Hepatocyte (in vitro differentiated cells): ENCODE measurements at regions not wholly inside any gene's neighbourhood (a gene's known extent, or its start where the extent isn't known, plus 50 kb on each side); places are given as distances from the start of the nearest gene placed in this dataset.

ENCODE experiments used
- DNase-seq: peaks from one replicate; pipeline ENCODE4 v3.0.0-alpha.2; 2016; ENCODE audit warnings: low spot score
- H2AFZ ChIP-seq: fragments of 200-600 bp; sonication (generic); 2 replicates; pipeline ENCODE4 v1.6.0; 2016; ENCODE audit warnings: antibody characterized with exemption, mild to moderate bottlenecking
- H3K27ac ChIP-seq: fragments of 200-600 bp; sonication (generic); 2 replicates; pipeline ENCODE4 v1.5.1; 2016; ENCODE audit warnings: mild to moderate bottlenecking
- H3K27me3 ChIP-seq: fragments of 200-600 bp; sonication (generic); 2 replicates; pipeline ENCODE4 v1.6.1; 2016
- H3K36me3 ChIP-seq: fragments of 200-600 bp; sonication (generic); replicated peaks from 2 replicates; pipeline ENCODE4 v1.5.1; 2016; ENCODE audit warnings: low read depth; ENCODE audit not compliant: insufficient read depth
- H3K4me1 ChIP-seq: fragments of 200-600 bp; sonication (generic); 2 replicates; pipeline ENCODE4 v1.5.1; 2016; ENCODE audit warnings: mild to moderate bottlenecking, moderate library complexity; ENCODE audit not compliant: insufficient read depth
- H3K4me2 ChIP-seq: fragments of 200-600 bp; sonication (generic); 2 replicates; pipeline ENCODE4 v1.6.0; 2016
- H3K4me3 ChIP-seq: fragments of 200-600 bp; sonication (generic); 2 replicates; pipeline ENCODE4 v1.5.1; 2016; ENCODE audit warnings: mild to moderate bottlenecking
- H3K79me2 ChIP-seq: fragments of 200-600 bp; sonication (generic); 2 replicates; pipeline ENCODE4 v1.6.0; 2017; ENCODE audit warnings: mild to moderate bottlenecking
- H3K9me2 ChIP-seq: fragments of 200-600 bp; sonication (generic); replicated peaks from 2 replicates; pipeline ENCODE4 v1.6.0; 2017; ENCODE audit warnings: mild to moderate bottlenecking; ENCODE audit not compliant: insufficient read depth
- H3K9me3 ChIP-seq: fragments of 200-600 bp; sonication (generic); 2 replicates; pipeline ENCODE4 v1.5.1; 2016; ENCODE audit warnings: low read depth, mild to moderate bottlenecking
- H4K20me1 ChIP-seq: fragments of 200-600 bp; sonication (generic); 2 replicates; pipeline ENCODE4 v1.6.0; 2016; ENCODE audit warnings: mild to moderate bottlenecking; ENCODE audit not compliant: insufficient read depth, poor library complexity, severe bottlenecking
- CTCF ChIP-seq: fragments of 200-600 bp; sonication (generic); IDR thresholded peaks from 2 replicates; pipeline ENCODE4 v1.5.1; 2016; ENCODE audit warnings: antibody characterized with exemption, mild to moderate bottlenecking; ENCODE audit not compliant: poor library complexity
- EZH2 ChIP-seq: fragments of 200-600 bp; sonication (generic); IDR thresholded peaks from 2 replicates; pipeline ENCODE4 v1.6.1; 2016; ENCODE audit warnings: antibody characterized with exemption, mild to moderate bottlenecking, borderline replicate concordance
- EZH2phosphoT487 ChIP-seq: fragments of 200-600 bp; sonication (generic); IDR thresholded peaks from one replicate; pipeline ENCODE4 v1.6.1; 2018; ENCODE audit warnings: antibody characterized with exemption, mild to moderate bottlenecking, low read depth, moderate library complexity; ENCODE audit not compliant: unreplicated experiment, severe bottlenecking
- WGBS: methylation state at CpG from one replicate; pipeline ENCODE4 v1.1.6; 2016; ENCODE audit warnings: low lambda C conversion rate; ENCODE audit errors: missing lambda C conversion rate; 5-methylcytosine and 5-hydroxymethylcytosine counted together

DNA sequence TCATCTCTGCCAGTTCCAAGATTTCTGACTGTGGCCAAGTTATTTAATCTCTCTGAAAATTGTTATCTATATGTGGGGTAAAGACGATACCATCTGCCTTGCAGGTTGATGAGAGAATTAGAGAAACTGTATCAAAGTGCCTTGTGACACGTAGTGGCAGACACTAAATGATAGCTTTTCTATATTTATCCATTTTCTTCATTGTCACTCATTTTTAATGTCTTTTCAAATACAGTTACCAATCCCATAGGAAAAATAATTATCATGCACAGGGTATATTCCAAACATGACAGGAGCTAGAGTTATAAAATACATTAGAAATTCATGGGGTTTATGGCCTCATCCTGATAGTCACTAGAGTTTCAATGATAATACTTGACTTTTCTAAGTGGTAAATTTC, 95.6 kb upstream of the NOL4 start:
- Histone ChIP-seq H3K9me2 (no peaks in the 10 kb centered on the region), H2AFZ (no peak overlapping the region), H3K27me3 (no peaks in the 10 kb centered on the region), H4K20me1 (no peaks in the 10 kb centered on the region), H3K4me2 (no peak overlapping the region), H3K79me2 (no peaks in the 10 kb centered on the region), H3K9me3 (no peaks in the 10 kb centered on the region), H3K36me3 (no peaks in the 10 kb centered on the region), H3K4me3 (no peak overlapping the region), H3K4me1 (no peaks in the 10 kb centered on the region), H3K27ac (no peak overlapping the region)
- no peak for DNase-seq
- whole genome bisulfite sequencing, result 92% methylated on average over 2 of the region's 2 CpGs
- TF ChIP-seq EZH2, result no peak
- no peak for TF ChIP-seq EZH2phosphoT487
- no peak for TF ChIP-seq CTCF

GRCh38 chr18:34321066-34321465, 96.4 kb upstream of the NOL4 start:
- no peak for DNase-seq
- no peak overlapping the region for H2AFZ ChIP-seq

DNA sequence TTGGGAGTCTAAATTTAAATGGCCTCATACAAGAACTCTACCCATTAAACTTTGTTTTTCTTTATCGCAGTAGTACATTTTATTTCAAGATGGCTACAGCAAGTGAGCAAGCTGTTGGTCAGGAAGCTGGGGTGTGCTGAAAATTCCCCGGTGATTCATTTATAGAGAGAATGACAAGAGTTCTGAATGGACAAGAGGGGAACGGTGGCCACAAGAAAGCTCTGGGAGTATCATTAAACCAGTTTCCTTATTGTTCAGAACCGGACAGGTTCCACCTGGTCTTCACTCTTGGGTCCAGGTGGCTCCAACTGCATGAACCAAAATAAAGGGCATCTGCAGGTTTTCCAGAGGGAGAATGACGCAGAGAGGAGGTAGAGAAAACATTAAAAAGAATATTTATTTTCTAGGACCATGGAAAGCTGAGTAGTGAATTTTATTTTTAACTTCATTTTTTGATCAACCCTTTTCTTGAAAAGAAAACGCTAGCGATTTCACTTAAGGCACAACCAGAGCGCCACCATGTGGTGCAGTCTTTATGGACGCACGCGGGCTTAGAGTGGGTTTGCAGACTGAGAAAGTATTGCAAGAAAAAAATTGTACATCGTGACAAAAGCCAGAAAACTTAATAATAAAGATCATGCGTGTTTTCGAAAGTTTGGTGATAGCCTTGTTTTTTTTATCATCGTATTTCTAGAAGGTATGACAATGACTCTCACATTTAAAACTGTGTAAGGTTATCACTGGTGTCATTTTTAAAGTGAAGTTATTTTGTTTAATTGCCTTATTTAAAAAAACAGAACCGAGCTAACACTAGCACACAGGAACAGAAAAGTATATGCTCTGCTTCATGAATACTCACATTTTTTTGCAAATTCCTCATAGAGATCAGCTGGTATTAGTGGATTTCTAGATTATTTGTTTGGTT, 97.9 kb upstream of the NOL4 start:
- peak; percentile 86 for DNase-seq
- WGBS, result 25% methylated on average over 16 of the region's 16 CpGs
- H3K27ac ChIP-seq, result no peak overlapping the region
- H3K27me3 ChIP-seq, result no peaks in the 10 kb centered on the region
- no peaks in the 10 kb centered on the region for H3K4me1 ChIP-seq
- H3K9me2 ChIP-seq, result no peaks in the 10 kb centered on the region
- no peaks in the 10 kb centered on the region for H3K79me2 ChIP-seq
- no peaks in the 10 kb centered on the region for H3K36me3 ChIP-seq
- no peak for TF ChIP-seq EZH2
- peak; percentile 93 for TF ChIP-seq CTCF
- no peaks in the 10 kb centered on the region for H3K9me3 ChIP-seq
- peak overlapping the region; percentile 53 for H3K4me2 ChIP-seq
- H4K20me1 ChIP-seq, result no peaks in the 10 kb centered on the region
- no peak overlapping the region for H2AFZ ChIP-seq
- H3K4me3 ChIP-seq, result no peak overlapping the region

More at GRCh38 chr18:34321066-34321465, 96.4 kb upstream of the NOL4 start:
- Histone ChIP-seq H3K27me3 (no peaks in the 10 kb centered on the region), H3K27ac (no peak overlapping the region), H3K9me2 (no peaks in the 10 kb centered on the region), H3K4me3 (no peak overlapping the region), H3K4me2 (no peak overlapping the region), H3K4me1 (no peaks in the 10 kb centered on the region), H3K79me2 (no peaks in the 10 kb centered on the region), H3K9me3 (no peaks in the 10 kb centered on the region), H3K36me3 (no peaks in the 10 kb centered on the region), H4K20me1 (no peaks in the 10 kb centered on the region)
- 81% methylated on average over 2 of the region's 2 CpGs for WGBS
- TF ChIP-seq CTCF (no peak), EZH2 (no peak)
